OCI-LY7 (cell line): ENCODE measurements at regions not wholly inside any gene's neighbourhood (a gene's known extent, or its start where the extent isn't known, plus 50 kb on each side); places are given as distances from the start of the nearest gene placed in this dataset.

ENCODE experiments used
- EZH2phosphoT487 ChIP-seq: fragments of 200-600 bp; sonication (generic); IDR thresholded peaks from 2 replicates; pipeline ENCODE4 v1.6.1; 2018; ENCODE audit warnings: low read depth, borderline replicate concordance, mild to moderate bottlenecking, mixed run types, antibody characterized with exemption, low read length, moderate library complexity, mixed read lengths
- TF ChIP-seq, protein P1 (sequence below): fragments of 200-600 bp; sonication (generic); conservative IDR thresholded peaks from 2 replicates; pipeline ENCODE4 v1.5.1; 2014; ENCODE audit warnings: mild to moderate bottlenecking, antibody characterized with exemption, low read length, moderate library complexity, mixed read lengths

DNA sequence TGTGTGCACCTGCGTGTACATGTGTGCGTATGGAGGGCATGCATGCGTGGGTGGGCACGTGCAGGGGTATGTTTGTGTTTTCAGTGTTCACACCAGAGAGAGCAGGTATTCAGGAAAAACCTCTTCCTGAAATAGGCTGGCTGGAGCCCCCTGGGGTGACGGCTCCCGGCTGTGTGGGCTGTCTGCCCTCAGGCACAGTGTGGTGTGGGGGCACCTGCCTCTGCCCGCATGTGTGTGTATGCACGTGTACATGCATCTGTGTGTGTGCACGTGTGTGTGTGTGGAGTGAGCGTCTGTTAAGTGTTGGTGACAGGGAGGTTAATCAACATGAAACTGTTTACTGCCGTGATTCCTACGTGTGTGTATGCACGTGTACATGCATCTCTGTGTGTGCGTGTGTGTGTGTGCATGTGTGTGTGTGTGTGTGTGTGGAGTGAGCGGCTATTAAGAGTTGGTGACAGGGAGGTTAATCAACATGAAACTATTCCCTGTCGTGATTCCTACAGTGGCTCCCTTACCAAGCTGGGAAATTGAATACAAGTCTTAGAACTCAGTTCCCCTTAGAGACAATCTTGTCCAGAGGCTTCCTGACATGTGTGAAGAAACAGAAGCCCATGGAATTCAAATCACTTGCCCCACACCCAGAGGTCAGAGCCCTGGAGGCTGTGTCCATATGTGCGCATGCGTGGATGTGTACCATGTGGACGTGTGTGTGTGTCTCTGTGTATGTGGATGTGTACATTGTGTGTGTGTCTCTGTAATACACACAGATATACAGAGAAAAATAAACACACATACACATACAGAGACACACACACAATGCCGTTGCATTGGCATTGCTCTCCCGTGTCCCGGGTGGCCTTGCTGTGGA is 372.4 kb upstream of the IRX4 start:
- TF ChIP-seq, protein P1, sequence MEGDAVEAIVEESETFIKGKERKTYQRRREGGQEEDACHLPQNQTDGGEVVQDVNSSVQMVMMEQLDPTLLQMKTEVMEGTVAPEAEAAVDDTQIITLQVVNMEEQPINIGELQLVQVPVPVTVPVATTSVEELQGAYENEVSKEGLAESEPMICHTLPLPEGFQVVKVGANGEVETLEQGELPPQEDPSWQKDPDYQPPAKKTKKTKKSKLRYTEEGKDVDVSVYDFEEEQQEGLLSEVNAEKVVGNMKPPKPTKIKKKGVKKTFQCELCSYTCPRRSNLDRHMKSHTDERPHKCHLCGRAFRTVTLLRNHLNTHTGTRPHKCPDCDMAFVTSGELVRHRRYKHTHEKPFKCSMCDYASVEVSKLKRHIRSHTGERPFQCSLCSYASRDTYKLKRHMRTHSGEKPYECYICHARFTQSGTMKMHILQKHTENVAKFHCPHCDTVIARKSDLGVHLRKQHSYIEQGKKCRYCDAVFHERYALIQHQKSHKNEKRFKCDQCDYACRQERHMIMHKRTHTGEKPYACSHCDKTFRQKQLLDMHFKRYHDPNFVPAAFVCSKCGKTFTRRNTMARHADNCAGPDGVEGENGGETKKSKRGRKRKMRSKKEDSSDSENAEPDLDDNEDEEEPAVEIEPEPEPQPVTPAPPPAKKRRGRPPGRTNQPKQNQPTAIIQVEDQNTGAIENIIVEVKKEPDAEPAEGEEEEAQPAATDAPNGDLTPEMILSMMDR: no peak
- no peak for TF ChIP-seq EZH2phosphoT487
